ENCODE measurements at regions not wholly inside any gene's neighbourhood (a gene's known extent, or its start where the extent isn't known, plus 50 kb on each side); places are given as distances from the start of the nearest gene placed in this dataset.

- TF ChIP-seq CTCF (IDR thresholded peaks at IDR 0.05; ENCODE audit: low read depth, low read length): no peak
- no peak for TF ChIP-seq EZH2phosphoT487 (IDR thresholded peaks at IDR 0.05; ENCODE audit: low read depth)
Observed at GRCh38 chr4:65223601-65224000, 446.7 kb downstream of the EPHA5 start.
